Lower leg skin (tissue), 3 donors: ENCODE measurements at regions not wholly inside any gene's neighbourhood (a gene's known extent, or its start where the extent isn't known, plus 50 kb on each side); places are given as distances from the start of the nearest gene placed in this dataset.

Experiments used
- CTCF ChIP-seq, 3 donors: fragments of 450-650 bp; IDR thresholded peaks; one replicate each; pipeline ENCODE4 v1.5.1; 2016; ENCODE audit warnings: antibody characterized with exemption in 3 of 3, mild to moderate bottlenecking in 3 of 3, moderate library complexity in 2 of 3
- POLR2A ChIP-seq, 2 donors: fragments of 450-650 bp; IDR thresholded peaks; one replicate each; pipeline ENCODE4 v1.6.1; 2016 to 2017; ENCODE audit warnings: antibody characterized with exemption in 2 of 2, mild to moderate bottlenecking in 1 of 2, moderate library complexity in 1 of 2

GRCh38 chr13:58191754-58192153 is 560.2 kb downstream of the PCDH17 start:
- TF ChIP-seq CTCF (IDR thresholded peaks at IDR 0.05) (no peak), POLR2A (IDR thresholded peaks at IDR 0.05) (no peak)
